MM.1S (cell line): ENCODE measurements at regions not wholly inside any gene's neighbourhood (a gene's known extent, or its start where the extent isn't known, plus 50 kb on each side); places are given as distances from the start of the nearest gene placed in this dataset.

Experiments used
- DNase-seq: peaks from one replicate; pipeline ENCODE4 v3.0.0-alpha.2; 2015
- H2AFZ ChIP-seq: fragments of 300-600 bp; sonication (generic); 2 replicates; pipeline ENCODE4 v1.6.0; 2016; ENCODE audit warnings: antibody characterized with exemption, low read length
- H3F3A ChIP-seq: fragments of 300-600 bp; sonication (generic); 2 replicates; pipeline ENCODE4 v1.6.1; 2016; ENCODE audit warnings: mild to moderate bottlenecking, antibody characterized with exemption, low read length, moderate library complexity, mixed read lengths; ENCODE audit not compliant: insufficient read depth
- H3K27ac ChIP-seq: fragments of 300-600 bp; sonication (generic); 2 replicates; pipeline ENCODE4 v1.5.1; 2016; ENCODE audit warnings: mild to moderate bottlenecking, low read length
- H3K27me3 ChIP-seq: fragments of 300-600 bp; sonication (generic); replicated peaks from 2 replicates; pipeline ENCODE4 v1.6.0; 2016; ENCODE audit warnings: low read length; ENCODE audit not compliant: insufficient read depth
- H3K36me3 ChIP-seq: fragments of 300-600 bp; sonication (generic); replicated peaks from 2 replicates; pipeline ENCODE4 v1.6.1; 2016; ENCODE audit warnings: mild to moderate bottlenecking, low read length, mixed read lengths; ENCODE audit not compliant: insufficient read depth
- H3K4me1 ChIP-seq: fragments of 300-600 bp; sonication (generic); 2 replicates; pipeline ENCODE4 v1.6.1; 2016; ENCODE audit warnings: low read length, mixed read lengths
- H3K4me2 ChIP-seq: fragments of 300-600 bp; sonication (generic); 2 replicates; pipeline ENCODE4 v1.6.0; 2016; ENCODE audit warnings: low read depth, low read length
- H3K4me3 ChIP-seq: fragments of 300-600 bp; sonication (generic); 2 replicates; pipeline ENCODE4 v1.5.1; 2016; ENCODE audit warnings: low read length, mixed read lengths
- H3K79me2 ChIP-seq: fragments of 300-600 bp; sonication (generic); 2 replicates; pipeline ENCODE4 v1.6.1; 2016; ENCODE audit warnings: mixed run types, low read length, mixed read lengths
- H3K9ac ChIP-seq: fragments of 300-600 bp; sonication (generic); 2 replicates; pipeline ENCODE4 v1.6.1; 2016; ENCODE audit warnings: low read length, mixed read lengths
- H3K9me2 ChIP-seq: fragments of 300-600 bp; sonication (generic); replicated peaks from 2 replicates; pipeline ENCODE4 v1.6.1; 2016; ENCODE audit warnings: mild to moderate bottlenecking, low read length, mixed read lengths; ENCODE audit not compliant: insufficient read depth
- H3K9me3 ChIP-seq: fragments of 300-600 bp; sonication (generic); replicated peaks from 2 replicates; pipeline ENCODE4 v1.6.1; 2016; ENCODE audit warnings: mild to moderate bottlenecking, low read length, mixed read lengths; ENCODE audit not compliant: insufficient read depth
- H4K20me1 ChIP-seq: fragments of 300-600 bp; sonication (generic); 2 replicates; pipeline ENCODE4 v1.6.1; 2016; ENCODE audit warnings: mild to moderate bottlenecking, low read length, moderate library complexity, mixed read lengths; ENCODE audit not compliant: insufficient read depth
- CTCF ChIP-seq: fragments of 300-600 bp; sonication (generic); IDR thresholded peaks from 2 replicates; pipeline ENCODE4 v1.5.1; 2016; ENCODE audit warnings: antibody characterized with exemption, low read length, mixed read lengths
- EZH2 ChIP-seq: fragments of 300-600 bp; sonication (generic); optimal IDR thresholded peaks from 2 replicates; pipeline ENCODE3; 2017; ENCODE audit warnings: low read depth, mild to moderate bottlenecking, antibody characterized with exemption, low read length, mixed read lengths
- EZH2phosphoT487 ChIP-seq: fragments of 300-600 bp; sonication (generic); IDR thresholded peaks from 2 replicates; pipeline ENCODE4 v1.6.1; 2018; ENCODE audit warnings: antibody characterized with exemption, low read length

GRCh38 chr6:41404182-41404845 is 68.9 kb downstream of the NCR2 start:
- Histone ChIP-seq H3K27ac (no peak overlapping the region), H3K4me2 (no peak overlapping the region), H2AFZ (no peak overlapping the region), H3K9me3 (no peaks in the 10 kb centered on the region), H3F3A (no peaks in the 10 kb centered on the region), H3K4me3 (no peak overlapping the region), H3K27me3 (peaks cover 24% of the 10 kb centered on the region), H3K4me1 (no peaks in the 10 kb centered on the region), H3K9me2 (no peaks in the 10 kb centered on the region), H4K20me1 (no peaks in the 10 kb centered on the region), H3K36me3 (no peaks in the 10 kb centered on the region), H3K9ac (no peak overlapping the region), H3K79me2 (no peaks in the 10 kb centered on the region)
- no peak for TF ChIP-seq CTCF
- no peak for TF ChIP-seq EZH2
- TF ChIP-seq EZH2phosphoT487 = no peak
- no peak for DNase-seq

GRCh38 chr6:41405941-41406727 is 70.7 kb downstream of the NCR2 start:
- peaks cover 32% of the 10 kb centered on the region for H3K27me3 ChIP-seq
- no peaks in the 10 kb centered on the region for H3K79me2 ChIP-seq
- H3K36me3 ChIP-seq = no peaks in the 10 kb centered on the region
- H3K4me2 ChIP-seq = no peak overlapping the region
- no peak overlapping the region for H2AFZ ChIP-seq
- H3K4me1 ChIP-seq = no peaks in the 10 kb centered on the region
- no peak overlapping the region for H3K9ac ChIP-seq
- H3K9me2 ChIP-seq = no peaks in the 10 kb centered on the region
- H3K4me3 ChIP-seq = no peak overlapping the region
- H3K27ac ChIP-seq = no peak overlapping the region
- no peaks in the 10 kb centered on the region for H3K9me3 ChIP-seq
- no peaks in the 10 kb centered on the region for H3F3A ChIP-seq
- H4K20me1 ChIP-seq = no peaks in the 10 kb centered on the region
- no peak for DNase-seq
- TF ChIP-seq EZH2phosphoT487 = no peak
- TF ChIP-seq CTCF = no peak

DNA sequence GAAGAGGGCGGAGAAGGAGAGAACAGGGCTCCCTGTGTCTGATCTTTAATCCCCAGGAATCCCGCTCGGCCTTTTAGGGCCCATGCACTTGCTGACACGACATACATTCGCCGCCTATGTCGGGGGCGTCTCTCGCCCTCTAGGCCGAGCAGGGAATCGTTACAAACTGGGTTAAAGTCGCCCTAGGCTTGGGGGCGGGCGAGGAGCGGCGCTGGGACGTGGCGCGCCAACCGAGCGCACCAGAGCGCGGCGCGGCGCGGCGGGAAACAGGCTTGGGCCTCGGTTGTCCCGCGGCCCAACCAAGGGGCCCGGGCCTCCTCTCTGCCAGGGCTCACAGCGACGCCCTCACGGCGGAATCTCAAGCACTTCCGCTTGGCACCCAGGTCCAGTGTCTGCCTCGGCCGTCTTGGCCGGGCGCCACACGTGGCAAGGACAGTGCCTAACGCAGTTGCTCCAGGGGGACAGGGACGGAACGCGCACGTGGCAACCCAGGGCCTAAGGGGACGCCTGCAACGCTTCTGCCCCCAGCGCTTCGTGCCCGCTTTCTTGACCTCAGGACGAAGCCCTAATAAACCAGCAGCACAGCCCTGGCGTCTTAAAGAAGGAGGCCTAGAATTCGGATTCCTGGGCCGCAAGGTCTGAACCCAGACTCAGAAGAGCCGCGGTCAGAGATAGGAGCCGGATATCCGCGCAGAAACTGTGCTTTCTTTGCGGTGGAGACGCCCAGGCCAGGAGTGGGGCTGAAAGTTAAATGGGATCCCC is 71.5 kb downstream of the NCR2 start:
- no peak overlapping the region for H3K4me3 ChIP-seq
- no peak overlapping the region for H3K9ac ChIP-seq

More for the DNA sequence above, 71.5 kb downstream of the NCR2 start:
- H3K27me3 ChIP-seq = peaks cover 39% of the 10 kb centered on the region
- H4K20me1 ChIP-seq = no peaks in the 10 kb centered on the region
- no peaks in the 10 kb centered on the region for H3K4me1 ChIP-seq
- no peak overlapping the region for H2AFZ ChIP-seq
- no peak overlapping the region for H3K27ac ChIP-seq
- DNase-seq = no peak
- TF ChIP-seq EZH2 (no peak), EZH2phosphoT487 (no peak), CTCF (no peak)
- H3K9me3 ChIP-seq = no peaks in the 10 kb centered on the region
- H3K4me2 ChIP-seq = no peak overlapping the region
- no peaks in the 10 kb centered on the region for H3K79me2 ChIP-seq
- H3F3A ChIP-seq = no peaks in the 10 kb centered on the region
- no peaks in the 10 kb centered on the region for H3K36me3 ChIP-seq
- H3K9me2 ChIP-seq = no peaks in the 10 kb centered on the region
